CD8-positive, alpha-beta memory T cell (primary cell): ENCODE measurements at regions not wholly inside any gene's neighbourhood (a gene's known extent, or its start where the extent isn't known, plus 50 kb on each side); places are given as distances from the start of the nearest gene placed in this dataset.

Experiments used
- CTCF ChIA-PET: fragments of 350-600 bp; sonication (Branson Sonifier 250); formaldehyde crosslinking; loops from one replicate; lab custom pipeline; 2021; ENCODE audit warnings: antibody characterized with exemption; lab: Charles Lee
- POLR2A ChIA-PET: fragments of 350-600 bp; sonication (Branson Sonifier 250); formaldehyde crosslinking; loops from one replicate; lab custom pipeline; 2021; ENCODE audit warnings: antibody characterized with exemption; lab: Charles Lee
- DNase-seq, 5 donors: peaks; one replicate each; pipeline versions ENCODE4 v3.0.0 to v3.0.0-alpha.2; 2020 to 2022; ENCODE audit warnings: mixed read lengths in 1 of 5
- H3K27ac ChIP-seq: one replicate; pipeline ENCODE4 v1.7.0; 2013; ENCODE audit warnings: low read depth, mild to moderate bottlenecking, low read length, moderate library complexity
- H3K27me3 ChIP-seq: 2 replicates; pipeline ENCODE4 v1.7.0; 2013; ENCODE audit warnings: low read length, mild to moderate bottlenecking; ENCODE audit not compliant: insufficient read depth, poor library complexity, severe bottlenecking
- H3K36me3 ChIP-seq: 2 replicates; pipeline ENCODE4 v1.7.0; 2013; ENCODE audit warnings: mild to moderate bottlenecking, low read length, moderate library complexity; ENCODE audit not compliant: insufficient read depth
- H3K4me1 ChIP-seq: 2 replicates; pipeline ENCODE4 v1.7.0; 2013; ENCODE audit warnings: mild to moderate bottlenecking, low read length, moderate library complexity; ENCODE audit not compliant: insufficient read depth
- H3K4me3 ChIP-seq: 2 replicates; pipeline ENCODE4 v1.7.0; 2013; ENCODE audit warnings: mild to moderate bottlenecking, low read length
- H3K9me3 ChIP-seq: 2 replicates; pipeline ENCODE4 v1.7.0; 2013; ENCODE audit warnings: mild to moderate bottlenecking, low read length
- H3K27ac Mint-ChIP-seq, 8 donors: one replicate each; pipeline ENCODE4 v1.8.0; 2020 to 2021; ENCODE audit warnings: mixed read lengths in 8 of 8, mild to moderate bottlenecking in 6 of 8, inconsistent platforms in 3 of 8, moderate library complexity in 3 of 8
- H3K27me3 Mint-ChIP-seq, 2 donors: one replicate each; pipeline ENCODE4 v1.8.0; 2020 to 2021; ENCODE audit warnings: mixed read lengths in 2 of 2, mild to moderate bottlenecking in 1 of 2, moderate library complexity in 1 of 2
- H3K36me3 Mint-ChIP-seq, 3 donors: one replicate each; pipeline ENCODE4 v1.8.0; 2020 to 2021; ENCODE audit warnings: mixed read lengths in 3 of 3, inconsistent platforms in 1 of 3, mild to moderate bottlenecking in 1 of 3
- H3K4me1 Mint-ChIP-seq, 3 donors: one replicate each; pipeline ENCODE4 v1.8.0; 2020 to 2021; ENCODE audit warnings: mixed read lengths in 3 of 3, inconsistent platforms in 1 of 3, mild to moderate bottlenecking in 1 of 3
- H3K4me3 Mint-ChIP-seq, 7 donors: one replicate each; pipeline ENCODE4 v1.8.0; 2020 to 2021; ENCODE audit warnings: mixed read lengths in 7 of 7, mild to moderate bottlenecking in 6 of 7, moderate library complexity in 4 of 7, inconsistent platforms in 2 of 7
- H3K9me3 Mint-ChIP-seq, 5 donors: one replicate each; pipeline ENCODE4 v1.8.0; 2020 to 2022; ENCODE audit warnings: mixed read lengths in 5 of 5, mild to moderate bottlenecking in 3 of 5, moderate library complexity in 2 of 5, inconsistent platforms in 1 of 5

DNA sequence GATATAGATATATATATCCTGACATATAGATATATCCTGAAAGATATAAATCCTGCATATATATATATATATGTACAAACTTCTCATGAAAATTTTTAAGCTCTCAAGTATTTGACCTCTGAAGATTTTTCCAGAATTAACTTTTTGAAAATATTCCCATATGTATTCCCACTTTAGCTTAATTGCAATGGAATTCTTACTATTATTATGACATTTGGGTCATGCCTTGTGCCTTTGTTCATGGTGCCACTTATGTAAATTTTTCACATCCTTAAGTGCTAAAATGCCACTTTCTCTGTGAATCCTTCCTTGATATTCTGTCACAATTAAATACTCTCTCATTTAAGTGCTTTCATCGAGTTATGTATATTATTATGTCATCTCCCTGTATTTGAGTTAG, 398.2 kb upstream of the SEL1L start:
- CTCF ChIA-PET: no interaction called here
- no peak for DNase-seq
- no peak overlapping the region for H3K27ac Mint-ChIP-seq
- POLR2A ChIA-PET: no interaction called here
- Histone ChIP-seq H3K9me3 (no peaks in the 10 kb centered on the region), H3K36me3 (no peaks in the 10 kb centered on the region), H3K27ac (no peak overlapping the region), H3K4me3 (no peak overlapping the region), H3K4me1 (no peaks in the 10 kb centered on the region), H3K27me3 (no peaks in the 10 kb centered on the region)
- H3K4me3 Mint-ChIP-seq: no peak overlapping the region
- H3K27me3 Mint-ChIP-seq: no peaks in the 10 kb centered on the region
- H3K9me3 Mint-ChIP-seq: peaks cover 2 to 25% (median 3%) of the 10 kb centered on the region in 5 donors
- no peaks in the 10 kb centered on the region for H3K4me1 Mint-ChIP-seq
- no peaks in the 10 kb centered on the region for H3K36me3 Mint-ChIP-seq

DNA sequence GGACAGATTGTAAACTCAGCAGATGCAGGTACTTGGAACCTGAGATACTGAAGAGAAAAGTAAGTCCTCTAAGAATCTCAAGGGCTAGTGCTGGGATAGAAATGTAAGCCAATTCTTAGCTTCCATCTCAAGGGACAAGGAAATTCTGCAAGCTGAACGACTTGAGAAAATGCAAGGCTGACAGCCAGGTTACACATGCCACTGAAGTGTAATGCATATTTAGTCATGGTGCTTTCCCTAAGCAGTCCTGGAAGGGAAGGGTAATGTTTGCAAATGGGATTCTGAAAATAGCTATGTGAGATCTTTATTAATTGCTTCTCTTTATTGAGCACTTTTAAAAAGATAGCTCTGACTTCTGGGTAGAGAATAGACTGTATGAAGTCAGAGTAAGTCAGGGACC, 402.7 kb upstream of the SEL1L start:
- H3K27ac Mint-ChIP-seq: no peak overlapping the region
- Histone ChIP-seq H3K36me3 (no peaks in the 10 kb centered on the region), H3K9me3 (no peaks in the 10 kb centered on the region), H3K4me3 (no peak overlapping the region), H3K27ac (no peak overlapping the region), H3K27me3 (no peaks in the 10 kb centered on the region), H3K4me1 (no peaks in the 10 kb centered on the region)
- no peaks in the 10 kb centered on the region for H3K4me1 Mint-ChIP-seq
- H3K36me3 Mint-ChIP-seq: no peaks in the 10 kb centered on the region
- DNase-seq: no peak
- peaks cover 2 to 18% (median 5%) of the 10 kb centered on the region in 5 donors for H3K9me3 Mint-ChIP-seq
- H3K4me3 Mint-ChIP-seq: no peak overlapping the region
- ChIA-PET CTCF (no interaction called here), POLR2A (no interaction called here)
- H3K27me3 Mint-ChIP-seq: no peaks in the 10 kb centered on the region

- ChIA-PET POLR2A (no interaction called here), CTCF (no interaction called here)
- H3K9me3 ChIP-seq: no peaks in the 10 kb centered on the region
- Mint-ChIP-seq H3K9me3 (peaks cover 2 to 18% (median 5%) of the 10 kb centered on the region in 5 donors), H3K27ac (no peak overlapping the region), H3K27me3 (no peaks in the 10 kb centered on the region), H3K4me3 (no peak overlapping the region), H3K4me1 (no peaks in the 10 kb centered on the region), H3K36me3 (no peaks in the 10 kb centered on the region)
- no peaks in the 10 kb centered on the region for H3K4me1 ChIP-seq
- H3K4me3 ChIP-seq: no peak overlapping the region
- H3K27ac ChIP-seq: no peak overlapping the region
- H3K36me3 ChIP-seq: no peaks in the 10 kb centered on the region
- H3K27me3 ChIP-seq: no peaks in the 10 kb centered on the region
- DNase-seq: no peak
These were observed 403.2 kb upstream of the SEL1L start for GRCh38 chr14:81936902-81937301.

- H3K4me1 Mint-ChIP-seq: no peaks in the 10 kb centered on the region
- no peaks in the 10 kb centered on the region for H3K4me1 ChIP-seq
- no peaks in the 10 kb centered on the region for H3K36me3 ChIP-seq
- H3K36me3 Mint-ChIP-seq: no peaks in the 10 kb centered on the region
- no peak overlapping the region for H3K4me3 Mint-ChIP-seq
- H3K27me3 ChIP-seq: no peaks in the 10 kb centered on the region
- CTCF ChIA-PET: no interaction called here
- H3K9me3 Mint-ChIP-seq: peaks cover 2 to 18% (median 10%) of the 10 kb centered on the region in 5 donors
- H3K27ac ChIP-seq: no peak overlapping the region
- DNase-seq: no peak
- H3K27me3 Mint-ChIP-seq: no peaks in the 10 kb centered on the region
- H3K9me3 ChIP-seq: no peaks in the 10 kb centered on the region
- POLR2A ChIA-PET: no interaction called here
- no peak overlapping the region for H3K27ac Mint-ChIP-seq
- no peak overlapping the region for H3K4me3 ChIP-seq
These were observed 404.7 kb upstream of the SEL1L start for GRCh38 chr14:81938341-81938740.

DNA sequence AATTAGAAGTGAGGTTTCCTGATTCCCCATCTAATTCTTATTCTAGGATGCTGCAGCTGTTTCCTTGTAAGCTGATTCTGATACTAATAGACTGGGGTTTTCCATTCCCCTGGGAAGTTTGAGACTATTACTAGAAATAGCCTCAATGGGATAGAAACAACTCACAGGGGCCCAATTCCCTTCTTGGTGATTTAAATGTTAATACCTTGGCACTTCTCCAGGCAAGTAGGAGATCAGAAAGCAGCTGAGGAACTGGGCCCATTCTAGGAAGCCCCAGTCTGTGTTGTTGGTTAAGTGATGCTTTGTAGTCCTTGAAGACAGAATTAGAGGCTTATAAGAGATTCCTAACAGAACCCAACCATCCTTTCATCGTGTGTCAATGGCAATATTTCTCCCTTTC, 407.0 kb upstream of the SEL1L start:
- H3K9me3 Mint-ChIP-seq: peaks cover 2 to 11% (median 7%) of the 10 kb centered on the region in 5 donors
- ChIA-PET CTCF (no interaction called here), POLR2A (no interaction called here)
- no peaks in the 10 kb centered on the region for H3K27me3 Mint-ChIP-seq
- H3K36me3 Mint-ChIP-seq: no peaks in the 10 kb centered on the region
- no peaks in the 10 kb centered on the region for H3K9me3 ChIP-seq
- no peaks in the 10 kb centered on the region for H3K36me3 ChIP-seq
- no peaks in the 10 kb centered on the region for H3K27me3 ChIP-seq
- no peak overlapping the region for H3K4me3 ChIP-seq
- no peak for DNase-seq
- H3K4me3 Mint-ChIP-seq: no peak overlapping the region
- no peaks in the 10 kb centered on the region for H3K4me1 Mint-ChIP-seq
- H3K4me1 ChIP-seq: no peaks in the 10 kb centered on the region
- H3K27ac Mint-ChIP-seq: no peak overlapping the region
- no peak overlapping the region for H3K27ac ChIP-seq

DNA sequence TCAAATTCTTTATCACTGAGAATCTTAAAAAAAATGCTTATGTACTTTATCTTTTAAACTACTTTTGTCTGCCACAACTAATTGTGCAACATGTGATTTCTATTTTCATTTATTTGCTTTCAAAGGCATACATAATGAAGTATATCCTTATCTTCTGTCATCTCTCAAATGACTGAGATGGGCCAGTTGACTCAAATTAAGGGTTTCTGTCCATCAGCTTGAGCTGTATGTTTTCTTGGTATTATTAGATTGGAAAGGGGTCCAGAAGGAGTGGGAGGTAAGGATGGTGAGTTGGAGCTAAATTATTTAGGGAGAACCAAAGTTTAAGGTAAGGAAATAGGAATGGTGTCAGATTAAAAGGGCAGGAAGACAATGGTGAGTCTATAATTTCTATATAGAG, 408.4 kb upstream of the SEL1L start:
- H3K27me3 ChIP-seq: no peaks in the 10 kb centered on the region
- no peak overlapping the region for H3K4me3 Mint-ChIP-seq
- POLR2A ChIA-PET: no interaction called here
- no peaks in the 10 kb centered on the region for H3K36me3 Mint-ChIP-seq
- CTCF ChIA-PET: no interaction called here
- no peaks in the 10 kb centered on the region for H3K4me1 Mint-ChIP-seq
- H3K27me3 Mint-ChIP-seq: no peaks in the 10 kb centered on the region
- H3K4me1 ChIP-seq: no peaks in the 10 kb centered on the region
- H3K27ac ChIP-seq: no peak overlapping the region
- H3K36me3 ChIP-seq: no peaks in the 10 kb centered on the region
- H3K9me3 ChIP-seq: no peaks in the 10 kb centered on the region
- H3K27ac Mint-ChIP-seq: no peak overlapping the region
- no peak overlapping the region for H3K4me3 ChIP-seq
- peaks cover 2 to 14% (median 6%) of the 10 kb centered on the region in 5 donors for H3K9me3 Mint-ChIP-seq
- no peak for DNase-seq

- POLR2A ChIA-PET: no interaction called here
- no peaks in the 10 kb centered on the region for H3K36me3 ChIP-seq
- no peaks in the 10 kb centered on the region for H3K36me3 Mint-ChIP-seq
- no peak overlapping the region for H3K27ac ChIP-seq
- H3K27ac Mint-ChIP-seq: no peak overlapping the region
- H3K27me3 Mint-ChIP-seq: no peaks in the 10 kb centered on the region
- peaks cover 1 to 22% (median 10%) of the 10 kb centered on the region in 5 donors for H3K9me3 Mint-ChIP-seq
- DNase-seq: no peak
- no peaks in the 10 kb centered on the region for H3K9me3 ChIP-seq
- CTCF ChIA-PET: no interaction called here
- H3K27me3 ChIP-seq: no peaks in the 10 kb centered on the region
- H3K4me1 ChIP-seq: no peaks in the 10 kb centered on the region
- H3K4me3 ChIP-seq: no peak overlapping the region
- no peak overlapping the region for H3K4me3 Mint-ChIP-seq
- no peaks in the 10 kb centered on the region for H3K4me1 Mint-ChIP-seq
These were observed 412.7 kb upstream of the SEL1L start for GRCh38 chr14:81946375-81946774.

DNA sequence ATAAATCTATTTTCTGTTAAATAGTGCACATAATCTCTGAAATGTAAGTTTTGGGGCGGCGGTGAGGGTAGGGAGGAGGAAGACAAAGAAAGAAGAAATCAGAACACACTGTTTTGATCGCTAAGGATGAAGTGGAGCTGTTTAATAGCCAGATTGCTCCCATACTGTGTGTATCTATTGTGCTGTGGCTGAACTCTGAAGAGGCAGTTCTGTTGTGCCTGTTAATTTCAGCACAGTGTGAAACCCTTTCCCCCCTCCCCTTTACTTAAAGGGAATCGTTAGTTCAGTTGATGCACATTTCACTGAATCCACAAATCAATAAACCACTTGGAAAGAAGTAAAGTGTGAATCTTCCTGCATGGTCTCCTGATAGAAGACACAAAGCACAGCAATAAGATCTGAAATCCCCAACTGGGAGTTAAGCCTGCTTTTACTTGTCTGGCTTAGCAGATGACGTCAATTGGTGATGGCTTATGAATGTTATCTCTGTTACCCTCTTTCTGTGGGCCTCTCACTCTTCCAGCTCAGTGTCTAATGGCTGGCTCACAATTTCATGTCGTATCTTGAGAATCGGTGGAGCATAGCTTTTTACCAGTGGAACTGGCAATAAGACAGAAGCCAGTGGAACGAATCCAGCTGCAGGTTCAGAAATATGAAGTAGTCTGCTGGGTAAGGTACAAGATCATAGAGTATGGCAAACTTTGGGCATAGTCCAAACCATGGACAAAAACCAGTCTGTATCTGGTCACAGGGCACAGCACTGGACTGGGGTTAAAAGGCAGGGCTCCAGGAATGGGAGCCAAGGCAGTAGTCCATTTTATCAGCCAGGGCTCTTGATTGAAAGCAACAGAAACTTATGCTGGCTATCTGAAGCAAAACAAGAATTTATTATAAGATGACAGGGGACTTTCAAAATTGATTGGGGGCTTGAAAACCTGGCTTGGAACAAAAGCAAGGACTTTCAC, 413.5 kb upstream of the SEL1L start:
- Mint-ChIP-seq H3K27me3 (no peaks in the 10 kb centered on the region), H3K27ac (no peak overlapping the region), H3K9me3 (peaks cover 1 to 21% (median 9%) of the 10 kb centered on the region in 5 donors), H3K36me3 (no peaks in the 10 kb centered on the region), H3K4me1 (no peaks in the 10 kb centered on the region), H3K4me3 (no peak overlapping the region)
- no peak overlapping the region for H3K27ac ChIP-seq
- CTCF ChIA-PET: no interaction called here
- no peaks in the 10 kb centered on the region for H3K36me3 ChIP-seq
- no peaks in the 10 kb centered on the region for H3K27me3 ChIP-seq
- H3K9me3 ChIP-seq: no peaks in the 10 kb centered on the region
- H3K4me3 ChIP-seq: no peak overlapping the region
- POLR2A ChIA-PET: no interaction called here
- no peak for DNase-seq
- no peaks in the 10 kb centered on the region for H3K4me1 ChIP-seq
